ENCODE measurements at regions not wholly inside any gene's neighbourhood (a gene's known extent, or its start where the extent isn't known, plus 50 kb on each side); places are given as distances from the start of the nearest gene placed in this dataset.

GRCh38 chr6:152863618-152864326 lies 113.2 kb downstream of the VIP start:
- peak in 1 of 2 donors; percentile 77 for ATAC-seq
- H3K27ac Mint-ChIP-seq: no peak overlapping the region
- H3K9me3 Mint-ChIP-seq: no peaks in the 10 kb centered on the region
- H3K27me3 Mint-ChIP-seq: peaks cover 24 to 36% of the 10 kb centered on the region in 2 donors
- DNase-seq (ENCODE audit: low spot score): peak; percentile 74
- no peak overlapping the region for H3K4me3 Mint-ChIP-seq
- no peaks in the 10 kb centered on the region for H3K36me3 Mint-ChIP-seq
- H3K4me1 Mint-ChIP-seq (ENCODE audit: low read depth in 2 of 2): no peaks in the 10 kb centered on the region

GRCh38 chr6:152874267-152874666 lies 108.6 kb downstream of the FBXO5 start:
- ATAC-seq (no peak), DNase-seq (ENCODE audit: low spot score) (no peak)
- Mint-ChIP-seq H3K4me3 (no peak overlapping the region), H3K27me3 (peaks cover 12 to 38% of the 10 kb centered on the region in 2 donors), H3K9me3 (no peaks in the 10 kb centered on the region), H3K27ac (no peak overlapping the region), H3K4me1 (ENCODE audit: low read depth in 2 of 2) (peaks cover 0 to 3% of the 10 kb centered on the region in 2 donors), H3K36me3 (peaks cover 2% of the 10 kb centered on the region)

GRCh38 chr6:152874846-152875568 lies 107.8 kb downstream of the FBXO5 start:
- H3K27ac Mint-ChIP-seq: no peak overlapping the region
- peaks cover 0 to 3% of the 10 kb centered on the region in 2 donors for H3K4me1 Mint-ChIP-seq (ENCODE audit: low read depth in 2 of 2)
- ATAC-seq (no peak), DNase-seq (ENCODE audit: low spot score) (no peak)
- peaks cover 9% of the 10 kb centered on the region for H3K36me3 Mint-ChIP-seq
- peaks cover 13 to 45% of the 10 kb centered on the region in 2 donors for H3K27me3 Mint-ChIP-seq
- H3K9me3 Mint-ChIP-seq: peaks cover 4% of the 10 kb centered on the region
- H3K4me3 Mint-ChIP-seq: no peak overlapping the region

- no peak overlapping the region for H3K27ac Mint-ChIP-seq
- H3K9me3 Mint-ChIP-seq: peaks cover 7% of the 10 kb centered on the region
- ATAC-seq (no peak), DNase-seq (ENCODE audit: low spot score) (no peak)
- H3K4me3 Mint-ChIP-seq: no peak overlapping the region
- peaks cover 26 to 59% of the 10 kb centered on the region in 2 donors for H3K27me3 Mint-ChIP-seq
- H3K36me3 Mint-ChIP-seq: peaks cover 18% of the 10 kb centered on the region
- H3K4me1 Mint-ChIP-seq (ENCODE audit: low read depth in 2 of 2): no peaks in the 10 kb centered on the region
Measured at GRCh38 chr6:152879681-152880080, 103.2 kb downstream of the FBXO5 start.

- Mint-ChIP-seq H3K36me3 (no peaks in the 10 kb centered on the region), H3K4me1 (ENCODE audit: low read depth in 2 of 2) (peaks cover 0 to 6% of the 10 kb centered on the region in 2 donors), H3K27me3 (peaks cover 27 to 54% of the 10 kb centered on the region in 2 donors), H3K4me3 (no peak overlapping the region), H3K27ac (no peak overlapping the region), H3K9me3 (no peaks in the 10 kb centered on the region)
- DNase-seq (ENCODE audit: low spot score): no peak
- no peak for ATAC-seq
Measured at GRCh38 chr6:152893187-152893586, 89.7 kb downstream of the FBXO5 start.

GRCh38 chr6:152896923-152897322 lies 85.9 kb downstream of the FBXO5 start:
- Mint-ChIP-seq H3K4me1 (ENCODE audit: low read depth in 2 of 2) (peaks cover 0 to 6% of the 10 kb centered on the region in 2 donors), H3K27me3 (peaks cover 25 to 28% of the 10 kb centered on the region in 2 donors), H3K36me3 (no peaks in the 10 kb centered on the region), H3K9me3 (no peaks in the 10 kb centered on the region), H3K4me3 (no peak overlapping the region), H3K27ac (no peak overlapping the region)
- DNase-seq (ENCODE audit: low spot score): no peak
- no peak for ATAC-seq

- no peaks in the 10 kb centered on the region for H3K36me3 Mint-ChIP-seq
- peaks cover 25 to 36% of the 10 kb centered on the region in 2 donors for H3K27me3 Mint-ChIP-seq
- no peaks in the 10 kb centered on the region for H3K9me3 Mint-ChIP-seq
- no peak overlapping the region for H3K27ac Mint-ChIP-seq
- ATAC-seq (peak; percentile 79 to 83), DNase-seq (ENCODE audit: low spot score) (peak; percentile 63)
- peaks cover 0 to 6% of the 10 kb centered on the region in 2 donors for H3K4me1 Mint-ChIP-seq (ENCODE audit: low read depth in 2 of 2)
- no peak overlapping the region for H3K4me3 Mint-ChIP-seq
Measured at GRCh38 chr6:152897807-152898399, 84.9 kb downstream of the FBXO5 start.

- no peaks in the 10 kb centered on the region for H3K9me3 Mint-ChIP-seq
- DNase-seq (ENCODE audit: low spot score): no peak
- no peak overlapping the region for H3K27ac Mint-ChIP-seq
- no peaks in the 10 kb centered on the region for H3K4me1 Mint-ChIP-seq (ENCODE audit: low read depth in 2 of 2)
- no peaks in the 10 kb centered on the region for H3K36me3 Mint-ChIP-seq
- ATAC-seq: no peak
- peaks cover 18 to 37% of the 10 kb centered on the region in 2 donors for H3K27me3 Mint-ChIP-seq
- no peak overlapping the region for H3K4me3 Mint-ChIP-seq
Measured at GRCh38 chr6:152904678-152905077, 78.2 kb downstream of the FBXO5 start.

- DNase-seq (ENCODE audit: low spot score): no peak
- no peaks in the 10 kb centered on the region for H3K4me1 Mint-ChIP-seq (ENCODE audit: low read depth in 2 of 2)
- H3K4me3 Mint-ChIP-seq: no peak overlapping the region
- no peaks in the 10 kb centered on the region for H3K36me3 Mint-ChIP-seq
- H3K27ac Mint-ChIP-seq: no peak overlapping the region
- H3K27me3 Mint-ChIP-seq: peaks cover 26 to 33% of the 10 kb centered on the region in 2 donors
- ATAC-seq: no peak
- no peaks in the 10 kb centered on the region for H3K9me3 Mint-ChIP-seq
Measured at GRCh38 chr6:152905551-152906299, 77.1 kb downstream of the FBXO5 start.

GRCh38 chr6:152909241-152909640 lies 73.6 kb downstream of the FBXO5 start:
- no peaks in the 10 kb centered on the region for H3K4me1 Mint-ChIP-seq (ENCODE audit: low read depth in 2 of 2)
- DNase-seq (ENCODE audit: low spot score) (no peak), ATAC-seq (no peak)
- no peaks in the 10 kb centered on the region for H3K9me3 Mint-ChIP-seq
- H3K27ac Mint-ChIP-seq: no peak overlapping the region
- H3K4me3 Mint-ChIP-seq: no peak overlapping the region
- peaks cover 10% of the 10 kb centered on the region for H3K36me3 Mint-ChIP-seq
- peaks cover 29 to 49% of the 10 kb centered on the region in 2 donors for H3K27me3 Mint-ChIP-seq

- ATAC-seq (no peak), DNase-seq (ENCODE audit: low spot score) (no peak)
- no peaks in the 10 kb centered on the region for H3K4me1 Mint-ChIP-seq (ENCODE audit: low read depth in 2 of 2)
- H3K4me3 Mint-ChIP-seq: no peak overlapping the region
- peaks cover 13% of the 10 kb centered on the region for H3K36me3 Mint-ChIP-seq
- H3K9me3 Mint-ChIP-seq: no peaks in the 10 kb centered on the region
- H3K27me3 Mint-ChIP-seq: peaks cover 26 to 57% of the 10 kb centered on the region in 2 donors
- no peak overlapping the region for H3K27ac Mint-ChIP-seq
Measured at GRCh38 chr6:152916035-152916434, 66.8 kb downstream of the FBXO5 start.

GRCh38 chr6:152918991-152919390 lies 63.9 kb downstream of the FBXO5 start:
- Mint-ChIP-seq H3K9me3 (no peaks in the 10 kb centered on the region), H3K27ac (no peak overlapping the region), H3K27me3 (peaks cover 13 to 34% of the 10 kb centered on the region in 2 donors), H3K4me1 (ENCODE audit: low read depth in 2 of 2) (no peaks in the 10 kb centered on the region), H3K4me3 (no peak overlapping the region), H3K36me3 (peaks cover 5% of the 10 kb centered on the region)
- ATAC-seq (no peak), DNase-seq (ENCODE audit: low spot score) (no peak)

- H3K9me3 Mint-ChIP-seq: no peaks in the 10 kb centered on the region
- no peaks in the 10 kb centered on the region for H3K36me3 Mint-ChIP-seq
- no peak for ATAC-seq
- H3K27ac Mint-ChIP-seq: no peak overlapping the region
- DNase-seq (ENCODE audit: low spot score): no peak
- no peaks in the 10 kb centered on the region for H3K4me1 Mint-ChIP-seq (ENCODE audit: low read depth in 2 of 2)
- peaks cover 12 to 32% of the 10 kb centered on the region in 2 donors for H3K27me3 Mint-ChIP-seq
- H3K4me3 Mint-ChIP-seq: no peak overlapping the region
Measured at GRCh38 chr6:152920016-152920415, 62.8 kb downstream of the FBXO5 start.
